ENCODE measurements at regions not wholly inside any gene's neighbourhood (a gene's known extent, or its start where the extent isn't known, plus 50 kb on each side); places are given as distances from the start of the nearest gene placed in this dataset.

- H3K4me3 ChIP-seq (ENCODE audit: low read length): no peak overlapping the region
- no peaks in the 10 kb centered on the region for H3K4me1 ChIP-seq (ENCODE audit: insufficient read depth, low read length)
- H3K36me3 ChIP-seq (ENCODE audit: insufficient read depth, low read depth, low read length): no peaks in the 10 kb centered on the region
- H3K9me3 ChIP-seq (ENCODE audit: insufficient read depth, low read depth, low read length): no peaks in the 10 kb centered on the region
- no peaks in the 10 kb centered on the region for H3K27me3 ChIP-seq (ENCODE audit: insufficient read depth, low read length)
- no peak overlapping the region for H3K9ac ChIP-seq (ENCODE audit: low read depth, low read length)
- no peak overlapping the region for H3K27ac ChIP-seq (ENCODE audit: low read length)
These were observed 127.5 kb upstream of the PSMD7 start for GRCh38 chr16:74169066-74169465.

GRCh38 chr16:74168445-74168844 is 128.2 kb upstream of the PSMD7 start:
- Histone ChIP-seq H3K4me1 (ENCODE audit: insufficient read depth, low read length) (no peaks in the 10 kb centered on the region), H3K4me3 (ENCODE audit: low read length) (no peak overlapping the region), H3K27me3 (ENCODE audit: insufficient read depth, low read length) (no peaks in the 10 kb centered on the region), H3K9ac (ENCODE audit: low read depth, low read length) (no peak overlapping the region), H3K9me3 (ENCODE audit: insufficient read depth, low read depth, low read length) (no peaks in the 10 kb centered on the region), H3K36me3 (ENCODE audit: insufficient read depth, low read depth, low read length) (no peaks in the 10 kb centered on the region), H3K27ac (ENCODE audit: low read length) (no peak overlapping the region)

GRCh38 chr16:74166456-74166855 is 130.2 kb upstream of the PSMD7 start:
- Histone ChIP-seq H3K4me1 (ENCODE audit: insufficient read depth, low read length) (no peaks in the 10 kb centered on the region), H3K27ac (ENCODE audit: low read length) (no peak overlapping the region), H3K4me3 (ENCODE audit: low read length) (no peak overlapping the region), H3K9ac (ENCODE audit: low read depth, low read length) (no peak overlapping the region), H3K36me3 (ENCODE audit: insufficient read depth, low read depth, low read length) (no peaks in the 10 kb centered on the region), H3K9me3 (ENCODE audit: insufficient read depth, low read depth, low read length) (no peaks in the 10 kb centered on the region; the same call in 1 of the 2 replicates), H3K27me3 (ENCODE audit: insufficient read depth, low read length) (no peaks in the 10 kb centered on the region)

- H3K27ac ChIP-seq (ENCODE audit: low read length): no peak overlapping the region
- H3K9me3 ChIP-seq (ENCODE audit: insufficient read depth, low read depth, low read length): peaks cover 8% of the 10 kb centered on the region
- H3K9ac ChIP-seq (ENCODE audit: low read depth, low read length): no peak overlapping the region
- H3K4me3 ChIP-seq (ENCODE audit: low read length): no peak overlapping the region
- no peaks in the 10 kb centered on the region for H3K27me3 ChIP-seq (ENCODE audit: insufficient read depth, low read length)
- H3K36me3 ChIP-seq (ENCODE audit: insufficient read depth, low read depth, low read length): no peaks in the 10 kb centered on the region
- no peaks in the 10 kb centered on the region for H3K4me1 ChIP-seq (ENCODE audit: insufficient read depth, low read length)
These were observed 131.0 kb upstream of the PSMD7 start for GRCh38 chr16:74165566-74166080.

GRCh38 chr16:74160759-74161158 is 135.9 kb upstream of the PSMD7 start:
- Histone ChIP-seq H3K9ac (ENCODE audit: low read depth, low read length) (no peak overlapping the region), H3K9me3 (ENCODE audit: insufficient read depth, low read depth, low read length) (peaks cover 12% of the 10 kb centered on the region), H3K4me3 (ENCODE audit: low read length) (no peak overlapping the region), H3K27ac (ENCODE audit: low read length) (no peak overlapping the region), H3K36me3 (ENCODE audit: insufficient read depth, low read depth, low read length) (no peaks in the 10 kb centered on the region), H3K27me3 (ENCODE audit: insufficient read depth, low read length) (no peaks in the 10 kb centered on the region), H3K4me1 (ENCODE audit: insufficient read depth, low read length) (no peaks in the 10 kb centered on the region)

GRCh38 chr16:74153773-74154172 is 142.8 kb upstream of the PSMD7 start:
- H3K9me3 ChIP-seq (ENCODE audit: insufficient read depth, low read depth, low read length): peaks cover 11% of the 10 kb centered on the region
- no peaks in the 10 kb centered on the region for H3K4me1 ChIP-seq (ENCODE audit: insufficient read depth, low read length)
- no peak overlapping the region for H3K27ac ChIP-seq (ENCODE audit: low read length)
- no peaks in the 10 kb centered on the region for H3K36me3 ChIP-seq (ENCODE audit: insufficient read depth, low read depth, low read length)
- no peak overlapping the region for H3K9ac ChIP-seq (ENCODE audit: low read depth, low read length)
- H3K4me3 ChIP-seq (ENCODE audit: low read length): no peak overlapping the region
- H3K27me3 ChIP-seq (ENCODE audit: insufficient read depth, low read length): no peaks in the 10 kb centered on the region

GRCh38 chr16:74146643-74147042 is 150.0 kb upstream of the PSMD7 start:
- Histone ChIP-seq H3K36me3 (ENCODE audit: insufficient read depth, low read depth, low read length) (no peaks in the 10 kb centered on the region), H3K27me3 (ENCODE audit: insufficient read depth, low read length) (no peaks in the 10 kb centered on the region), H3K4me1 (ENCODE audit: insufficient read depth, low read length) (no peaks in the 10 kb centered on the region), H3K4me3 (ENCODE audit: low read length) (no peak overlapping the region), H3K27ac (ENCODE audit: low read length) (no peak overlapping the region), H3K9me3 (ENCODE audit: insufficient read depth, low read depth, low read length) (peaks cover 10% of the 10 kb centered on the region), H3K9ac (ENCODE audit: low read depth, low read length) (no peak overlapping the region)

GRCh38 chr16:74143171-74143570 is 153.4 kb upstream of the PSMD7 start:
- Histone ChIP-seq H3K36me3 (ENCODE audit: insufficient read depth, low read depth, low read length) (no peaks in the 10 kb centered on the region), H3K9ac (ENCODE audit: low read depth, low read length) (no peak overlapping the region), H3K27me3 (ENCODE audit: insufficient read depth, low read length) (no peaks in the 10 kb centered on the region)

GRCh38 chr16:74141015-74141414 is 155.6 kb upstream of the PSMD7 start:
- no peak overlapping the region for H3K27ac ChIP-seq (ENCODE audit: low read length)
- H3K9me3 ChIP-seq (ENCODE audit: insufficient read depth, low read depth, low read length): peaks cover 18% of the 10 kb centered on the region
- no peaks in the 10 kb centered on the region for H3K4me1 ChIP-seq (ENCODE audit: insufficient read depth, low read length)
- H3K4me3 ChIP-seq (ENCODE audit: low read length): no peak overlapping the region
- no peak overlapping the region for H3K9ac ChIP-seq (ENCODE audit: low read depth, low read length)
- no peaks in the 10 kb centered on the region for H3K36me3 ChIP-seq (ENCODE audit: insufficient read depth, low read depth, low read length)
- no peaks in the 10 kb centered on the region for H3K27me3 ChIP-seq (ENCODE audit: insufficient read depth, low read length)

More at GRCh38 chr16:74143171-74143570, 153.4 kb upstream of the PSMD7 start:
- no peak overlapping the region for H3K27ac ChIP-seq (ENCODE audit: low read length)
- peaks cover 18% of the 10 kb centered on the region for H3K9me3 ChIP-seq (ENCODE audit: insufficient read depth, low read depth, low read length)
- no peak overlapping the region for H3K4me3 ChIP-seq (ENCODE audit: low read length)
- no peaks in the 10 kb centered on the region for H3K4me1 ChIP-seq (ENCODE audit: insufficient read depth, low read length)

GRCh38 chr16:74140557-74140956 is 156.1 kb upstream of the PSMD7 start:
- H3K4me1 ChIP-seq (ENCODE audit: insufficient read depth, low read length): no peaks in the 10 kb centered on the region
- H3K27me3 ChIP-seq (ENCODE audit: insufficient read depth, low read length): no peaks in the 10 kb centered on the region
- no peak overlapping the region for H3K9ac ChIP-seq (ENCODE audit: low read depth, low read length)
- no peaks in the 10 kb centered on the region for H3K36me3 ChIP-seq (ENCODE audit: insufficient read depth, low read depth, low read length)
- no peak overlapping the region for H3K27ac ChIP-seq (ENCODE audit: low read length)
- H3K9me3 ChIP-seq (ENCODE audit: insufficient read depth, low read depth, low read length): peaks cover 18% of the 10 kb centered on the region
- no peak overlapping the region for H3K4me3 ChIP-seq (ENCODE audit: low read length)

GRCh38 chr16:74123826-74124225 is 172.8 kb upstream of the PSMD7 start:
- Histone ChIP-seq H3K9ac (ENCODE audit: low read depth, low read length) (no peak overlapping the region), H3K27me3 (ENCODE audit: insufficient read depth, low read length) (no peaks in the 10 kb centered on the region), H3K27ac (ENCODE audit: low read length) (no peak overlapping the region), H3K4me1 (ENCODE audit: insufficient read depth, low read length) (no peaks in the 10 kb centered on the region), H3K9me3 (ENCODE audit: insufficient read depth, low read depth, low read length) (peaks cover 14% of the 10 kb centered on the region), H3K36me3 (ENCODE audit: insufficient read depth, low read depth, low read length) (no peaks in the 10 kb centered on the region), H3K4me3 (ENCODE audit: low read length) (no peak overlapping the region)

- H3K4me1 ChIP-seq (ENCODE audit: insufficient read depth, low read length): no peaks in the 10 kb centered on the region
These were observed 173.4 kb upstream of the PSMD7 start for GRCh38 chr16:74123195-74123594.

More at GRCh38 chr16:74123195-74123594, 173.4 kb upstream of the PSMD7 start:
- Histone ChIP-seq H3K27ac (ENCODE audit: low read length) (no peak overlapping the region), H3K27me3 (ENCODE audit: insufficient read depth, low read length) (no peaks in the 10 kb centered on the region), H3K4me3 (ENCODE audit: low read length) (no peak overlapping the region), H3K36me3 (ENCODE audit: insufficient read depth, low read depth, low read length) (no peaks in the 10 kb centered on the region), H3K9ac (ENCODE audit: low read depth, low read length) (no peak overlapping the region), H3K9me3 (ENCODE audit: insufficient read depth, low read depth, low read length) (peaks cover 11% of the 10 kb centered on the region)

Data from iPS-20b (cell line).